ENCODE measurements at regions not wholly inside any gene's neighbourhood (a gene's known extent, or its start where the extent isn't known, plus 50 kb on each side); places are given as distances from the start of the nearest gene placed in this dataset.

- in situ Hi-C loops (cut with MboI; ENCODE audit: low pct_unique_long_range_greater_than_20kb, low sequenced_read_pairs), result no loop called here
- no peak for DNase-seq
These were observed 54.3 kb upstream of the ARX start for GRCh38 chrX:25070038-25070437.

- no peak for DNase-seq
- in situ Hi-C loops (cut with MboI; ENCODE audit: low pct_unique_long_range_greater_than_20kb, low sequenced_read_pairs), result no loop called here
These were observed 53.4 kb upstream of the ARX start for GRCh38 chrX:25069209-25069608.

GRCh38 chrX:25068340-25068739, 52.6 kb upstream of the ARX start:
- in situ Hi-C loops (cut with MboI; ENCODE audit: low pct_unique_long_range_greater_than_20kb, low sequenced_read_pairs), result no loop called here
- DNase-seq, result no peak

DNA sequence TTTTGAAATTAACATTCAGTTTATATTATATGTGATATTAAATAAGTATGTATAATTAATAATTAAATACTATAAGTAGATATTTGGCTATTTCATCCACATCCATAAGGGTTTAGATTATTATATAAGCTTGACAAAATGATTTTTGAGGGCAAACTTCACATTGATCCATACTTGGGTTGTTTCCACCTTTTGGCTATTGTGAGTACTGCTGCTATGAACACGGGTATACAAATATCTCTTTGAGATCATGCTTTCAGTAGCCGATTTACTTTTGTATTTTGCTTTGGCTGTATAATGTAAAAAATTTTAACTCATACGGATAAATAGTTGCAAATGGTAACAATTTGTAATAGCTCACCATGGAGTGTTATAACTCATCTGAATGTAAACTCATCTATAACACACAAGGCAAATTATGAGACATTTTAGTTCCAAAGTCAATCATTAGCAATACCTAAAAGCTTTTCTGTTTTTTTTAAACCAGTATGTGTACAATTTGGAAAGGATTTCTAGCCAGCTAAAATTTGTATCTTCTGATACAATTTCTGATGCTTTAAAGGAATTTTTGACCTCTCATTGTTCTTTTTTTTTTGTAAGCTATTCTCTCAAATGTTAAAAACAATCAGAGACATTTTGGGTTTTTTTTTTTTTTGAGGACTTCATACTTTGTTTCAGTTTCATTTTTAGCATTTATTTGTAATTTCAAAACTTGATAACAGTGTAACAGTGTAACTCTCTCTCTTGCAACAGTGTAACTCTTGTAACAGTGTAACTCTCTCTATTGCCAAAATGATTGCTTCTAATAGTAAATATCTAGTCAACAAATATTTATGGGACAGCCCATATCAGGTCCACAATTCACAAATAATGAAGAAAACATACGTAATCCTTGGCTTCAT, 51.8 kb upstream of the ARX start:
- in situ Hi-C loops (cut with MboI; ENCODE audit: low pct_unique_long_range_greater_than_20kb, low sequenced_read_pairs), result no loop called here
- DNase-seq, result no peak

DNA sequence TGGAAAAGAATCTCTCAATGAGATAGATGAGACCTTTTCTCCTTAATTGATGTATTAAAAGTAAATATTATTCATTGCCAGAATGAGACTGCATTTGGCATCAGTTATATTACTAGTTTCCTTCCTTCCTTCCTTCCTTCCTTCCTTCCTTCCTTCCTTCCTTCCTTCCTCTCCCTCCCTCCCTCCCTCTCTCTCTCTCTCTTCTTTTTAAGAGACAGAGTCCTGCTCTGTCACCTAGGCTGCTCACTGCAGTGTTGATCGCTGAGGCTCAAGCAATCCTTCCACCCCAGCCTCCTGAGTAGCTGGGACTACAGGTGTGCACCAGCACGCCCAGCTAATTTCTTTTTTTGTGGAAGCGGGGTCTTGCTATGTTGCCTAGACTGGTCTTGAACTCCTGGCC, 50.4 kb upstream of the ARX start:
- DNase-seq, result no peak
- in situ Hi-C loops (cut with MboI; ENCODE audit: low pct_unique_long_range_greater_than_20kb, low sequenced_read_pairs), result no loop called here
